GM21367 (cell line): ENCODE measurements at regions not wholly inside any gene's neighbourhood (a gene's known extent, or its start where the extent isn't known, plus 50 kb on each side); places are given as distances from the start of the nearest gene placed in this dataset.
A peak's percentile ranks its signal among the peaks of the same experiment; 100 is the strongest.
"Not testable (repeated sequence)": the region's sequence is repeated elsewhere in the genome, so short reads cannot be mapped to it uniquely, and the experiment has no call there.

Experiments
- ATAC-seq: cut with Tn5 transposase; IDR thresholded peaks from one replicate; pipeline ENCODE4 v1.9.1; 2021; ENCODE audit not compliant: unreplicated experiment

- no peak for ATAC-seq
These were observed 52.6 kb upstream of the JUN start for GRCh38 chr1:58836408-58836807.

DNA sequence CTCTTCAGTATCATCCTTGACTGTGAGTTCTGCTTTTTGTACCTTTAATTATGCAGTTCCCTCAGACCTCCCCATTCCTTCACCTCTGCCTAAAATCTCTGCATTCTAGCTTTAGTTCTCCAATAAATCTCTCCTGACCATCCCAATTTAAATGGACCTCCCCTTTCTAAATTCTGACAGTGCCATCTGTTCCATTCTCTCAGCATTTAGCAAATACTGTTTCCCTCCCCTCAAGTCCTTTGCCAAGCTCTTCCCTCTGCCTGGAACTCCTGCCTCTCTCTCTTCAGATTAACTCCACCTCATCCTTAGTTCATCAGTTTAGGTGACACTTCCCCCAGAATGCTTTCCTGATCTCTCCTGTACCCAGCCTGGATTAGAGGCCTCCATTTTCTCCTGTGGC, 54.0 kb upstream of the JUN start:
- no peak for ATAC-seq

GRCh38 chr1:58839147-58839795, 55.4 kb upstream of the JUN start:
- ATAC-seq, result no peak

GRCh38 chr1:58839846-58840835, 56.3 kb upstream of the JUN start:
- ATAC-seq, result no peak

GRCh38 chr1:58841455-58841854, 57.6 kb upstream of the JUN start:
- ATAC-seq, result no peak

DNA sequence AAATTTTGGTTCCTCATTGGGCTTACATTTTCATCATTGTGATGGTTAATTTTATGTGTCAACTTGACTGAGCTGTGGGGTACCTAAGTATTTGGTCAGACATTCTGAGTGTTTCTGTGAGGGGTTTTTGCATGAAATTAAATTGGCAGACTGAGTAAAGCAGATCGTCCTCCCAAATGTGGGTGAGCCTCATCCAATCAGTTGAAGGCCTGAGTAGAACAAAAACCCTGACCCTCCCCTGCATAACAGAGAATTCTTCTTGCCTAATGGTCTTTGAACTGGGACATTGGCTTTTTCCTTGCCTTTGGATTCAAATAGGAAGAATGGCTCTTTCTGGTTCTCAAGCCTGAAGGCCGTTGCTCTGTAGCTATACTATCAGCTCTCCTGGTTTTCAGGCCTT, 59.1 kb upstream of the JUN start:
- ATAC-seq, result no peak

GRCh38 chr1:58844176-58844575, 60.3 kb upstream of the JUN start:
- ATAC-seq, result no peak

- ATAC-seq, result no peak
These were observed 62.1 kb upstream of the JUN start for GRCh38 chr1:58845942-58846341.

DNA sequence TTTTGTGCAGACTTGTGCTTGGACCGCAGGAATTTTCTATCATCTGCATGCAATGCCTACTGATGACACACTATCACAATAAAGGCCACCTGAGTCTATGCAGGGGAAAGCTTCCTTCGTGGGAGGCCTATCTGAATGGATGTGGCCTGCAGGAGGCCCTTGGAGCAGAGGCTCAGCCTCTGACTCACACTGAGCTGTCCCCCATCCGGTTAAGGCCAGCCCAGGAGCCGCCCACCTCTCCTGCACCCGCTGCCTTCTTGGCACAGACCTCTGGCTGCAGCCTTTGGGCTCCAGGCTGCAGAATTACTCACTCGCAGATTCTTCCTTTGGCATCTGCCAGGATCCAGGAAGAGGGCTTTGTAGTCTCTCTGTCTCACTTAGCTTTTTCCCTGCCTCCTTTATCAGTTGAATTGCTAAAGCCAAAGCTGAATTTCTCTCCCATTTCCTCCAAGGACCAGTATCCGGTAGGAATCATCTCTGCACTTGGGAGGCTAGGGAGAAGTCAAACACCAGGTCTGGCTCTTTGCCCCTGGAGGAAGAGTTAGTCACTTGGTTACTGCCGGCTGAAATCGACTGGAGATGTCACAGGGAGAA, 65.1 kb upstream of the JUN start:
- ATAC-seq, result no peak

DNA sequence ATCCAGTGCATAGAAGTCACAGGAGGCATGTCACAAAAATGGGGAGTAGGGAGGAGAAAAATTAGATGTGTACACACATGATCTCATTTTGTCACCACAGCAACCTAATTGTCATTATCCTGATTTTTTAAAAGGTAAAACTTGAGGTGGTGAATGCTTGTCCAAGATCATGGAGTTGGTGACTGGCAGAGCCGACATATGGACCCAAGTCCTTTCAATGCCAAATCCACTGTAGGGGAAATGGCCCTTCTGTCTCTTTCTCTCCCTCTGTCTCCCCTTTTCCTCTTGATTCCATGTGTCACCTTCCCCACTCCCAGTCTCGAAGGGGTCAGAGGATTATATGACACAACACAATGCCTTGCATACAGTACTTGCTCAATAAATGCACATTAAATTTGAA, 65.7 kb upstream of the JUN start:
- no peak for ATAC-seq

GRCh38 chr1:58850636-58851035, 66.8 kb upstream of the JUN start:
- ATAC-seq, result no peak

DNA sequence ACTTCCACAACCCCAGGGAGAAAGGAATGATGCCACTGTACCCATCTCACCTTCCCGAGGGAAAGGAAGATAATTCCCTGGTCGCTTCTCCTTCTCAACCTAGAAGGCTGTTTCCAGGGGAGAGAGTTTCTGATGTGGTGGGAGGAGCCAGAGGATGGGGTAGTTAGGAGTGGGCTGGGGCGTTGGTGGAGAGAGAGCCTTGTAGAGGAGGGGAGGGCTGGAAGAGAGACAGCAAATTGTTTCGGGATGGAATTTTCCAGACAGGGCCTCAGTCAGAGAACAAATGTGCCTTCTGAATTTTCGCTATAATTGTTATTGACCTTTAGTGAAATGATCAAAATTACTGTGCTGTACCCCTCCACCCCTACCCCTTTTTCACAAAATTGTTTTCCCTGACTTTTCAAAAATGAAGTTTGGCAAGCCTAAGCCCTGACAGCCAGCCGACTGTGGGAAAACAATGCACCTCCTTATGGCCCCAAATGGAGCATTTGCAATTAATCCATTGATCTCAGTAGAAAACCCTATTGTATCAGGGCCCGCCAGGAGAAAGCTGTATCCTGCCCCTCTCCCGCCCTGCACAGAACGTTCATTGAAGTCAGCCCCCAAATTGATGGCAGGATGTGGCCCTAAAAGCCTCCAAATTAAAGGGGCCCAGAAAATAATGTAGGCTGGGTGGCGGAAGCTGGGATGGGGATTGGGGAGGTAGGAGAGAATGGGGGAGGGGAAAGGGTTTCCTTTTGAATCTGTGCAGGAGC, 69.1 kb upstream of the JUN start:
- ATAC-seq, result no peak

DNA sequence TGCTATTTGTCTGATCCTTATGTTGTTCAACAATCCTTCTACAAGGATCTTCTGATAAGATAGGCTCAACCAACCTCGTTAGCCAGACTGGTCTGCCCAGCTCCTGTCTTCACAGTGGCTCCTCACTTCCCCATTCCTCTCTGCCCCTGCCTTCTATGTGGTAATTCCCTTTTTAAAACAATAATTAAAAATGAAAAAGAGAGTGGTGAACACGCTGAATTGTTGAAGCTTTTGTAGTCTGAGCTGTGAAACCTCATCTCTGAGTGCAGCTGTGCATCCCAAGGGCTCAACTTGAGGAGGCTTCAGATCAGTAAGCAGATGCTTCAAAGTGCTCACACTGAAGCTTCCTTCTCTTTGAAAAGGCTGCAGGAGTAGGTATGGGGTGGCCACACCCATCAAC, 70.7 kb upstream of the JUN start:
- ATAC-seq, result no peak

GRCh38 chr1:58855274-58856165, 71.7 kb upstream of the JUN start:
- no peak for ATAC-seq

DNA sequence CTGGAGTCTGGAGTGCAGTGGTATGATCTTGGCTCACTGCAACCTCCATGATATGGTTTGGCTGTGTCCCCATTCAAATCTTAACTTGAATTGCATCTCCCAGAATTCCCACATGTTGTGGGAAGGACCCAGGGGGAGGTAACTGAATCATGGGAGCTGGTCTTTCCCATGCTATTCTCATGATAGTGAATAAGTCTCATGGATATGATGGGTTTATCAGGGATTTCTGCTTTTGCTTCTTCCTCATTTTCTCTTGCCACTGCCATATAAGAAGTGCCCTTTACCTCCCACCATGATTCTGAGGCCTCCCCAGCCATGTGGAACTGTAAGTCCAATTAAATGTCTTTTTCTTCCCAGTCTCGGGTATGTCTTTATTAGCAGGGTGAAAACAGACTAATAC, 72.4 kb upstream of the JUN start:
- not testable (repeated sequence) for ATAC-seq

DNA sequence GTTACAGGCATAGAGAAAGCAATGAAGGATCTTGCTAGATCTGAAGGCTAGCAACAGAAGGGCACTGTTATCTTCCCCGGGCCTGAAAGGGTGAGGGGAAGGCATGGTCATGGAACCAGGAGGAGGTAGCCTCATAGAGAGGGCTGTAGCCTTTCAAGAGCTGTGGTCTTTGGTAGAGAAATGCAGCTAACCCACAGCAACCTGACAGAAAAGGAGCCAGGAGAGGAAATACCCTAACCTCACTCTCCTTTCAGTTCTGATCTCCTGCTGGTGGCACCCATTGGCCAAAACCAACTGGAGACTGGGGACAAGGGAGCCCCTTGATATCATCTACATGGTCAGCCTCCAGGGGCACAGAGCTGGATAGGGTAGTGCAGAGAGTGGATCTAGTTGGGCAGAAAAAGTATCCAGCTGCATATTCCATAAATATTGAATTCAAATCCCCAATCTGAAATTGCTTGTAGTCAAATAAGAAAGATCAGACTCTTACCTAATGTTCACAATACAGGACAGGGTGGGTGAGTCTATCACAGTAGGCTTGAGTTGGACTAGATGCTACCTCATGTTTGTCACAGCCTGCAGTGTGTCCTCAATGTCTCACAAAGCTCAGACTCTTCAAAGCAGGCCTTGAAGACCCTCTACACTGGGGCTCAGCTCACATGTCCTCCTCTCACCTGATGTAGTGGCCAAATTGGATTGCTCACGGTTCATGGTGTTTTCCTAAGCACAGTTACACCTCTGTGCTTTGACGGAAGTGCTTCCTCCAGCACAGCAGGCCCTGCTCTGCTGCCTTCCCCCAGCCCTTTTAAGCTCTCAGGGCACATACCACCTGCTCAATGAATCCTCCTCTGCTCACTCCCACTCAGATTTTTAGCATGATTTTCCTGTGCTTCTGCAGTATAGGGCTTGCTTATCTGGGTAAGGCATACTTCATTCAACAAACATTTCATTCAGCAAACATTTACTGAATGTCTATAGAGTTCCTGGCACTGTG, 74.1 kb upstream of the JUN start:
- peak; percentile 75 for ATAC-seq

DNA sequence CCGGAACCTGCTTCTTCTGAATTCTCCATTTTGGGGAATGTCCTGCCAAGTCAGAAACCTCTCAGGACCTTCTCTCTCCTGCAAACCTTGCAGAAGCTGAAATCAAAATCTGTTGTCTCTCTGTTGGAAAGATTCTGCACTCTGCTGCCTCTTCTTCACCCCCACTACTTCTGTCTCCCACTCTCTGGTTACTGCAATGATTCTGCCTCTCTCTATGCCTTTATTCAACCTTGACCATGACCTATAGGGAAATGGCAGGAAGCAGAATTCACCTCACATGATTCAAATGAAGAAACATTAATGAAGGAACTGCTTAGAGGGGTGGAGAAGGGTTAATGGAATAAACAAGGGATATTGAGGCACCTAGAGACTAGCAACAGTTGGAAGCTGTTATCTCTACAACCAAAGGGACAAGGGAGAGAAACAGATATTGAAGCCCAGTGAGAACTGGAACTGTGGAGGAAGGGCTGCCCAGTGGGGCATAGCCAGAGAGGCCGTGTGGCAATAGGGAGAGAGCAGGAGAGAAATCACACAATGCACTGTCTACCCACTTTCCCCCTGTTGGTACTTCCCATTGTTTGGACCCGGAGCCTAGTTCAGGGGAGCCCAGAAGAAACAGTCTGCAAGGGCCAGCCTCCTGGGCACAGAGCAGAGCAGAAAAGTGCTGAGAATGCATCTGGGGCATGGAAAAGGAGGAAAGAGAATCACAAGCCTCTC, 76.1 kb upstream of the JUN start:
- ATAC-seq, result no peak

GRCh38 chr1:58861076-58861475, 77.2 kb upstream of the JUN start:
- ATAC-seq, result no peak
